HG03442 (cell line): ENCODE measurements at regions not wholly inside any gene's neighbourhood (a gene's known extent, or its start where the extent isn't known, plus 50 kb on each side); places are given as distances from the start of the nearest gene placed in this dataset.
"Not testable (repeated sequence)": the region's sequence is repeated elsewhere in the genome, so short reads cannot be mapped to it uniquely, and the experiment has no call there.

Experiments used
- ATAC-seq: cut with Tn5 transposase; IDR thresholded peaks from one replicate; pipeline ENCODE4 v1.9.1; 2021; ENCODE audit warnings: mild to moderate bottlenecking, moderate library complexity; ENCODE audit not compliant: unreplicated experiment

GRCh38 chr13:57899096-57899495 lies 267.6 kb downstream of the PCDH17 start:
- no peak for ATAC-seq

GRCh38 chr13:57909833-57910232 lies 278.3 kb downstream of the PCDH17 start:
- ATAC-seq = not testable (repeated sequence)

GRCh38 chr13:57918086-57918485 lies 286.5 kb downstream of the PCDH17 start:
- ATAC-seq = no peak

GRCh38 chr13:57918913-57919312 lies 287.4 kb downstream of the PCDH17 start:
- ATAC-seq = no peak

GRCh38 chr13:57925250-57925649 lies 293.7 kb downstream of the PCDH17 start:
- no peak for ATAC-seq

- ATAC-seq = no peak
These were observed 294.2 kb downstream of the PCDH17 start for GRCh38 chr13:57925751-57926150.

- no peak for ATAC-seq
These were observed 300.5 kb downstream of the PCDH17 start for GRCh38 chr13:57932061-57932460.

GRCh38 chr13:57933606-57934005 lies 302.1 kb downstream of the PCDH17 start:
- ATAC-seq = no peak

GRCh38 chr13:57935965-57936364 lies 304.4 kb downstream of the PCDH17 start:
- no peak for ATAC-seq

GRCh38 chr13:57946361-57946760 lies 314.8 kb downstream of the PCDH17 start:
- ATAC-seq = peak; percentile 96

- ATAC-seq = no peak
These were observed 317.3 kb downstream of the PCDH17 start for GRCh38 chr13:57948884-57949283.

GRCh38 chr13:57969951-57970350 lies 338.4 kb downstream of the PCDH17 start:
- no peak for ATAC-seq

GRCh38 chr13:57970404-57970803 lies 338.9 kb downstream of the PCDH17 start:
- no peak for ATAC-seq

- ATAC-seq = no peak
These were observed 351.2 kb downstream of the PCDH17 start for GRCh38 chr13:57982782-57983181.

GRCh38 chr13:57988276-57988675 lies 356.7 kb downstream of the PCDH17 start:
- no peak for ATAC-seq

- no peak for ATAC-seq
These were observed 359.5 kb downstream of the PCDH17 start for GRCh38 chr13:57991041-57991440.

- ATAC-seq = no peak
These were observed 360.9 kb downstream of the PCDH17 start for GRCh38 chr13:57992416-57992815.

GRCh38 chr13:57996717-57997116 lies 365.2 kb downstream of the PCDH17 start:
- ATAC-seq = no peak

GRCh38 chr13:58004751-58005150 lies 373.2 kb downstream of the PCDH17 start:
- ATAC-seq = no peak

GRCh38 chr13:58018020-58018419 lies 386.5 kb downstream of the PCDH17 start:
- no peak for ATAC-seq

- ATAC-seq = no peak
These were observed 387.3 kb downstream of the PCDH17 start for GRCh38 chr13:58018865-58019264.

GRCh38 chr13:58024103-58024502 lies 392.6 kb downstream of the PCDH17 start:
- ATAC-seq = no peak

- ATAC-seq = no peak
These were observed 394.3 kb downstream of the PCDH17 start for GRCh38 chr13:58025821-58026220.
